GM23338 (cell line): ENCODE measurements at regions not wholly inside any gene's neighbourhood (a gene's known extent, or its start where the extent isn't known, plus 50 kb on each side); places are given as distances from the start of the nearest gene placed in this dataset.

ENCODE experiments used
- ATAC-seq: fragments of 200-7000 bp; cut with Tn5 transposase; 3 replicates; pipeline ENCODE4 v1.9.1; 2020
- DNase-seq: peaks from one replicate; pipeline ENCODE4 v3.0.0-alpha.2; 2015; ENCODE audit warnings: low spot score
- H2AFZ ChIP-seq: fragments of 200-600 bp; sonication (generic); 2 replicates; pipeline ENCODE4 v1.8.0; 2016; ENCODE audit warnings: antibody characterized with exemption, mild to moderate bottlenecking, moderate library complexity
- H3F3A ChIP-seq: fragments of 200-600 bp; sonication (generic); replicated peaks from 2 replicates; pipeline ENCODE4 v1.8.0; 2017; ENCODE audit warnings: antibody characterized with exemption, mixed run types, low read depth
- H3K27ac ChIP-seq: fragments of 200-600 bp; sonication (generic); 2 replicates; pipeline ENCODE4 v1.6.1; 2016; ENCODE audit warnings: low read depth
- H3K27me3 ChIP-seq: fragments of 200-600 bp; sonication (generic); 2 replicates; pipeline ENCODE4 v1.8.0; 2016; ENCODE audit warnings: mild to moderate bottlenecking, mixed run types, moderate library complexity; ENCODE audit not compliant: insufficient read depth
- H3K36me3 ChIP-seq: fragments of 200-600 bp; sonication (generic); 2 replicates; pipeline ENCODE4 v1.8.0; 2016; ENCODE audit warnings: mild to moderate bottlenecking; ENCODE audit not compliant: insufficient read depth
- H3K4me1 ChIP-seq: fragments of 200-600 bp; sonication (generic); 2 replicates; pipeline ENCODE4 v1.8.0; 2016; ENCODE audit warnings: mild to moderate bottlenecking, moderate library complexity; ENCODE audit not compliant: insufficient read depth
- H3K4me2 ChIP-seq: fragments of 200-600 bp; sonication (generic); 2 replicates; pipeline ENCODE4 v1.7.1; 2017; ENCODE audit warnings: mixed run types
- H3K4me3 ChIP-seq: fragments of 200-600 bp; sonication (generic); 2 replicates; pipeline ENCODE4 v1.6.1; 2016; ENCODE audit warnings: mixed run types
- H3K79me2 ChIP-seq: fragments of 200-600 bp; sonication (generic); replicated peaks from 2 replicates; pipeline ENCODE4 v1.8.0; 2017; ENCODE audit warnings: mild to moderate bottlenecking; ENCODE audit not compliant: insufficient read depth
- H3K9me2 ChIP-seq: fragments of 200-600 bp; sonication (generic); 2 replicates; pipeline ENCODE4 v1.8.0; 2017; ENCODE audit not compliant: insufficient read depth
- H4K20me1 ChIP-seq: fragments of 200-600 bp; sonication (generic); replicated peaks from 2 replicates; pipeline ENCODE4 v1.8.0; 2017; ENCODE audit warnings: mild to moderate bottlenecking; ENCODE audit not compliant: insufficient read depth
- H3K27ac Mint-ChIP-seq: 2 replicates; pipeline ENCODE4 v1.8.0; 2020; ENCODE audit warnings: inconsistent platforms, mild to moderate bottlenecking, moderate library complexity, mixed read lengths
- H3K27me3 Mint-ChIP-seq: 3 replicates; pipeline ENCODE4 v1.8.0; 2022; ENCODE audit warnings: low read depth, mild to moderate bottlenecking, moderate library complexity, mixed read lengths, inconsistent platforms; ENCODE audit not compliant: insufficient read depth, poor library complexity
- H3K36me3 Mint-ChIP-seq: 3 replicates; pipeline ENCODE4 v1.8.0; 2021; ENCODE audit warnings: low read depth, mild to moderate bottlenecking, inconsistent platforms, moderate library complexity, mixed read lengths
- H3K4me1 Mint-ChIP-seq: 3 replicates; pipeline ENCODE4 v1.8.0; 2020; ENCODE audit warnings: mild to moderate bottlenecking, inconsistent platforms, mixed read lengths
- H3K4me3 Mint-ChIP-seq: 3 replicates; pipeline ENCODE4 v1.8.0; 2021; ENCODE audit warnings: moderate library complexity, mild to moderate bottlenecking, inconsistent platforms, mixed read lengths
- H3K9me3 Mint-ChIP-seq: 3 replicates; pipeline ENCODE4 v1.8.0; 2020; ENCODE audit warnings: moderate library complexity, mild to moderate bottlenecking, inconsistent platforms, mixed read lengths
- CREB1 ChIP-seq: fragments of 250-450 bp; sonication (Bioruptor Pico); IDR thresholded peaks from 2 replicates; pipeline ENCODE4 v1.5.0; 2020; ENCODE audit warnings: low read depth, mild to moderate bottlenecking, moderate library complexity
- EZH2 ChIP-seq: fragments of 200-600 bp; sonication (generic); IDR thresholded peaks from one replicate; pipeline ENCODE4 v1.8.0; 2017; ENCODE audit warnings: antibody characterized with exemption, mild to moderate bottlenecking, low read depth; ENCODE audit not compliant: unreplicated experiment
- JUNB ChIP-seq: IDR thresholded peaks from one replicate; pipeline ENCODE4 v1.6.1; 2016; ENCODE audit warnings: antibody characterized with exemption; ENCODE audit not compliant: unreplicated experiment
- NANOG ChIP-seq: IDR thresholded peaks from 2 replicates; pipeline ENCODE4 v1.6.1; 2016; ENCODE audit warnings: antibody characterized with exemption, borderline replicate concordance
- POLR2AphosphoS5 ChIP-seq: IDR thresholded peaks from 2 replicates; pipeline ENCODE4 v1.6.1; 2016; ENCODE audit warnings: antibody characterized with exemption, low read depth
- REST ChIP-seq: IDR thresholded peaks from one replicate; pipeline ENCODE4 v1.6.1; 2018; ENCODE audit warnings: antibody characterized with exemption; ENCODE audit not compliant: unreplicated experiment
- STAT1 ChIP-seq: IDR thresholded peaks from one replicate; pipeline ENCODE4 v1.6.1; 2016; ENCODE audit warnings: antibody characterized with exemption; ENCODE audit not compliant: unreplicated experiment
- ZNF114 ChIP-seq: fragments of 250-450 bp; sonication (Bioruptor Pico); IDR thresholded peaks from 2 replicates; pipeline ENCODE4 v1.5.0; 2020; ENCODE audit warnings: mild to moderate bottlenecking, moderate library complexity
- ZNF331 ChIP-seq: fragments of 250-450 bp; sonication (Bioruptor Pico); IDR thresholded peaks from 2 replicates; pipeline ENCODE4 v1.5.0; 2020; ENCODE audit warnings: low read depth, mild to moderate bottlenecking, moderate library complexity
- TF ChIP-seq, protein P1 (sequence below), 2 experiments: fragments of 200-600 bp in 1 of 2; sonication (generic) in 1 of 2; conservative IDR thresholded peaks; 2 replicates each; pipeline versions ENCODE4 v1.5.1 to v1.6.1; 2016 to 2017; ENCODE audit warnings: antibody characterized with exemption in 2 of 2, low read depth in 2 of 2, mild to moderate bottlenecking in 2 of 2, moderate library complexity in 1 of 2

DNA sequence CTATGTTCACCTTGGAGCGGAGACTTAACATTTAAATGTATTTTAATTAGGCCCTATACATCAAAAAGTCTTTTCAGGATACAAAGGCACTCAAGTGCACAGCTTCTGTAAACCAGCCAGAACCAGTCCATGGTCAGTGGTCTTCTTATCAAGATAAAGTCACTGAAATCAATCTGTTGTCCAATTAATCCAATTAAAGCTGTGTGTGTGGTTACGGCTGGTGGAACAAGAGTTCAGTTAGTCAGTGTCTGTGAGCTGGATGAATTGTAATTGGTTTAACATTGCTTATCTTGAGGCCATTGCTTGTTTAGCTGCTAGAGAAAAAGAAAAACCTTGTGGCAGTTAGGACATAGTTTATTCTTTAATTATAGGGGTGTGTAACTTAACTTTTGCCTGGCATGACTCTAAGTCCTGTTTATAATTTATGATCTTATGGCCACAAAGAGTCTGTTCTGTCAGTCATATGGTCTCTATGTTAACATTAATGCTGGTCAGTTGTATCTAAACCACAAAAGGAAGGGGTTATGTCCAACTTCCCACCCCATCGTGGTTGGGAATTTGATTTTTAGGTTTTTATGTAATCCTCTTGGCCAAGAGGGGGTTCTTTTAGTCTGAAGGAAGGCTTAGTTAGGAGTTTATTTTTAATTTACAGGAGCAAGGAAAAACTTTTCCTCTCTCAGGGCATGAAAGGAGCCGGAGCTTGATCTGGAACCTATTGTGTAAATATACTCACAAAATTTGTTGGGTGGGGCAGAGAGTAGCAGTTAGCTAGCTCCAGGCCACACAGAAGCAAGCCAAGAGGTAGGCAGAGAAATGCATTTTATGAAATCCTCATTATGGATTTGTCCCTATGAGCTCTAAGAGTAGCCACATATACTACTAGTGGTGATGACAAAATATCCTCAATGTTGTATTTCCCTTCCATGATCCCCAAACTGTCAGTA lies 665.7 kb upstream of the ACTRT1 start (continued):
- TF ChIP-seq REST (no peak), JUNB (no peak)

- DNase-seq, result no peak
- ATAC-seq, result no peak
- H4K20me1 ChIP-seq, result no peaks in the 10 kb centered on the region
- no peaks in the 10 kb centered on the region for H3K27me3 ChIP-seq
- H3F3A ChIP-seq, result no peaks in the 10 kb centered on the region
- no peaks in the 10 kb centered on the region for H3K9me2 ChIP-seq
- no peaks in the 10 kb centered on the region for H3K36me3 ChIP-seq
- H3K79me2 ChIP-seq, result no peaks in the 10 kb centered on the region
- no peaks in the 10 kb centered on the region for H3K4me1 ChIP-seq
- no peak overlapping the region for H3K4me3 ChIP-seq
- H2AFZ ChIP-seq, result no peak overlapping the region
- Mint-ChIP-seq H3K4me3 (no peak overlapping the region), H3K27me3 (no peaks in the 10 kb centered on the region), H3K9me3 (no peaks in the 10 kb centered on the region), H3K36me3 (no peaks in the 10 kb centered on the region), H3K27ac (no peak overlapping the region), H3K4me1 (no peaks in the 10 kb centered on the region)
- H3K27ac ChIP-seq, result no peak overlapping the region
- no peak overlapping the region for H3K4me2 ChIP-seq
- TF ChIP-seq CREB1 (CRISPR knock-in tag), result no peak
- no peak for TF ChIP-seq JUNB
- TF ChIP-seq, protein P1, sequence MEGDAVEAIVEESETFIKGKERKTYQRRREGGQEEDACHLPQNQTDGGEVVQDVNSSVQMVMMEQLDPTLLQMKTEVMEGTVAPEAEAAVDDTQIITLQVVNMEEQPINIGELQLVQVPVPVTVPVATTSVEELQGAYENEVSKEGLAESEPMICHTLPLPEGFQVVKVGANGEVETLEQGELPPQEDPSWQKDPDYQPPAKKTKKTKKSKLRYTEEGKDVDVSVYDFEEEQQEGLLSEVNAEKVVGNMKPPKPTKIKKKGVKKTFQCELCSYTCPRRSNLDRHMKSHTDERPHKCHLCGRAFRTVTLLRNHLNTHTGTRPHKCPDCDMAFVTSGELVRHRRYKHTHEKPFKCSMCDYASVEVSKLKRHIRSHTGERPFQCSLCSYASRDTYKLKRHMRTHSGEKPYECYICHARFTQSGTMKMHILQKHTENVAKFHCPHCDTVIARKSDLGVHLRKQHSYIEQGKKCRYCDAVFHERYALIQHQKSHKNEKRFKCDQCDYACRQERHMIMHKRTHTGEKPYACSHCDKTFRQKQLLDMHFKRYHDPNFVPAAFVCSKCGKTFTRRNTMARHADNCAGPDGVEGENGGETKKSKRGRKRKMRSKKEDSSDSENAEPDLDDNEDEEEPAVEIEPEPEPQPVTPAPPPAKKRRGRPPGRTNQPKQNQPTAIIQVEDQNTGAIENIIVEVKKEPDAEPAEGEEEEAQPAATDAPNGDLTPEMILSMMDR (conservative IDR thresholded peaks at IDR 0.05; ENCODE audit: low read depth in 2 of 2), result no peak
- no peak for TF ChIP-seq POLR2AphosphoS5
- no peak for TF ChIP-seq ZNF331 (CRISPR knock-in tag)
- TF ChIP-seq ZNF114, result no peak
- TF ChIP-seq EZH2, result no peak
- no peak for TF ChIP-seq STAT1
- no peak for TF ChIP-seq REST
- no peak for TF ChIP-seq NANOG
These were observed 662.2 kb upstream of the ACTRT1 start for GRCh38 chrX:128714425-128714824.
